GM18505 (cell line): ENCODE measurements at regions not wholly inside any gene's neighbourhood (a gene's known extent, or its start where the extent isn't known, plus 50 kb on each side); places are given as distances from the start of the nearest gene placed in this dataset.

Experiments
- ATAC-seq: cut with Tn5 transposase; IDR thresholded peaks from one replicate; pipeline ENCODE4 v1.9.1; 2021; ENCODE audit not compliant: unreplicated experiment
- POLR2A ChIP-seq: IDR thresholded peaks from 4 replicates; pipeline ENCODE4 v1.6.1; 2011; ENCODE audit warnings: borderline replicate concordance; ENCODE audit not compliant: insufficient read depth, insufficient read length; ENCODE audit errors: extremely low read depth

GRCh38 chr15:59953392-59953883, 50.7 kb upstream of the FOXB1 start:
- TF ChIP-seq POLR2A, result no peak
- ATAC-seq, result no peak

GRCh38 chr15:59952960-59953359, 51.2 kb upstream of the FOXB1 start:
- no peak for TF ChIP-seq POLR2A
- ATAC-seq, result no peak

GRCh38 chr15:59950603-59951388, 53.3 kb upstream of the FOXB1 start:
- no peak for ATAC-seq
- no peak for TF ChIP-seq POLR2A

GRCh38 chr15:59948924-59949613, 55.0 kb upstream of the FOXB1 start:
- no peak for TF ChIP-seq POLR2A
- ATAC-seq, result no peak

- TF ChIP-seq POLR2A, result no peak
- ATAC-seq, result no peak
These were observed 58.0 kb upstream of the FOXB1 start for GRCh38 chr15:59946084-59946483.

- ATAC-seq, result no peak
- no peak for TF ChIP-seq POLR2A
These were observed 59.1 kb upstream of the FOXB1 start for GRCh38 chr15:59945036-59945435.

GRCh38 chr15:59941612-59942011, 62.5 kb upstream of the FOXB1 start:
- TF ChIP-seq POLR2A, result no peak
- no peak for ATAC-seq

- ATAC-seq, result no peak
These were observed 63.2 kb upstream of the FOXB1 start for GRCh38 chr15:59940928-59941327.

GRCh38 chr15:59940456-59940855, 63.7 kb upstream of the FOXB1 start:
- no peak for TF ChIP-seq POLR2A
- no peak for ATAC-seq

More at GRCh38 chr15:59940928-59941327, 63.2 kb upstream of the FOXB1 start:
- no peak for TF ChIP-seq POLR2A

- TF ChIP-seq POLR2A, result no peak
- ATAC-seq, result no peak
These were observed 67.4 kb upstream of the FOXB1 start for GRCh38 chr15:59936741-59937140.

- TF ChIP-seq POLR2A, result no peak
- ATAC-seq, result no peak
These were observed 70.5 kb upstream of the FOXB1 start for GRCh38 chr15:59933607-59934006.

GRCh38 chr15:59931646-59932261, 72.4 kb upstream of the FOXB1 start:
- ATAC-seq, result no peak
- TF ChIP-seq POLR2A, result no peak

GRCh38 chr15:59924812-59925522, 79.1 kb upstream of the FOXB1 start:
- no peak for ATAC-seq
- no peak for TF ChIP-seq POLR2A
